Type B pancreatic cell (in vitro differentiated cells): ENCODE measurements at regions not wholly inside any gene's neighbourhood (a gene's known extent, or its start where the extent isn't known, plus 50 kb on each side); places are given as distances from the start of the nearest gene placed in this dataset.
A peak's percentile ranks its signal among the peaks of the same experiment; 100 is the strongest.

Experiments used
- DNase-seq: peaks from one replicate; pipeline ENCODE4 v3.0.0; 2021; ENCODE audit warnings: mixed read lengths; ENCODE audit not compliant: unreplicated experiment; ENCODE audit errors: extremely low spot score
- H3K27ac Mint-ChIP-seq: 2 replicates; pipeline ENCODE4 v1.8.0; 2021; ENCODE audit warnings: mild to moderate bottlenecking, mixed read lengths
- H3K27me3 Mint-ChIP-seq: 2 replicates; pipeline ENCODE4 v1.8.0; 2021; ENCODE audit warnings: mixed read lengths
- H3K36me3 Mint-ChIP-seq: 2 replicates; pipeline ENCODE4 v1.8.0; 2021; ENCODE audit warnings: mixed read lengths
- H3K4me1 Mint-ChIP-seq: one replicate; pipeline ENCODE4 v1.8.0; 2021; ENCODE audit warnings: mixed read lengths; ENCODE audit not compliant: unreplicated experiment
- H3K4me3 Mint-ChIP-seq: 2 replicates; pipeline ENCODE4 v1.8.0; 2021; ENCODE audit warnings: mild to moderate bottlenecking, mixed read lengths
- H3K9me3 Mint-ChIP-seq: 2 replicates; pipeline ENCODE4 v1.8.0; 2021; ENCODE audit warnings: mixed read lengths
- CTCF ChIP-seq: fragments of 200-600 bp; sonication (generic); conservative IDR thresholded peaks from 2 replicates; pipeline ENCODE4 v1.5.0; 2021; ENCODE audit warnings: antibody characterized with exemption, mild to moderate bottlenecking

GRCh38 chr6:12577124-12577850 is 139.3 kb upstream of the PHACTR1 start:
- H3K27me3 Mint-ChIP-seq, result no peaks in the 10 kb centered on the region
- no peak for DNase-seq
- peaks cover 27% of the 10 kb centered on the region for H3K4me1 Mint-ChIP-seq
- H3K4me3 Mint-ChIP-seq, result peak overlapping the region; percentile 20
- H3K9me3 Mint-ChIP-seq, result no peaks in the 10 kb centered on the region
- no peaks in the 10 kb centered on the region for H3K36me3 Mint-ChIP-seq
- peak overlapping the region; percentile 93 for H3K27ac Mint-ChIP-seq
- no peak for TF ChIP-seq CTCF

GRCh38 chr6:12578097-12578496 is 138.5 kb upstream of the PHACTR1 start:
- no peak for DNase-seq

GRCh38 chr6:12578751-12579150 is 137.8 kb upstream of the PHACTR1 start:
- no peaks in the 10 kb centered on the region for H3K36me3 Mint-ChIP-seq
- peaks cover 26% of the 10 kb centered on the region for H3K4me1 Mint-ChIP-seq
- peak overlapping the region; percentile 43 for H3K4me3 Mint-ChIP-seq
- no peak for TF ChIP-seq CTCF
- H3K9me3 Mint-ChIP-seq, result no peaks in the 10 kb centered on the region
- no peaks in the 10 kb centered on the region for H3K27me3 Mint-ChIP-seq
- no peak for DNase-seq
- H3K27ac Mint-ChIP-seq, result peak overlapping the region; percentile 93

More at GRCh38 chr6:12578097-12578496, 138.5 kb upstream of the PHACTR1 start:
- no peak for TF ChIP-seq CTCF
- no peak overlapping the region for H3K4me3 Mint-ChIP-seq
- H3K36me3 Mint-ChIP-seq, result no peaks in the 10 kb centered on the region
- peaks cover 30% of the 10 kb centered on the region for H3K4me1 Mint-ChIP-seq
- H3K27me3 Mint-ChIP-seq, result no peaks in the 10 kb centered on the region
- H3K27ac Mint-ChIP-seq, result peak overlapping the region; percentile 93
- no peaks in the 10 kb centered on the region for H3K9me3 Mint-ChIP-seq

GRCh38 chr6:12580290-12580689 is 136.3 kb upstream of the PHACTR1 start:
- Mint-ChIP-seq H3K9me3 (peaks cover 5% of the 10 kb centered on the region), H3K36me3 (no peaks in the 10 kb centered on the region), H3K4me3 (no peak overlapping the region), H3K27me3 (no peaks in the 10 kb centered on the region), H3K27ac (peak overlapping the region; percentile 24), H3K4me1 (peaks cover 33% of the 10 kb centered on the region)
- DNase-seq, result no peak
- TF ChIP-seq CTCF, result no peak

- no peak overlapping the region for H3K4me3 Mint-ChIP-seq
- H3K36me3 Mint-ChIP-seq, result no peaks in the 10 kb centered on the region
- H3K27me3 Mint-ChIP-seq, result no peaks in the 10 kb centered on the region
- TF ChIP-seq CTCF, result peak; percentile 37
- DNase-seq, result no peak
- no peak overlapping the region for H3K27ac Mint-ChIP-seq
- peaks cover 5% of the 10 kb centered on the region for H3K9me3 Mint-ChIP-seq
- peaks cover 27% of the 10 kb centered on the region for H3K4me1 Mint-ChIP-seq
These were observed 134.0 kb upstream of the PHACTR1 start for GRCh38 chr6:12582421-12583110.
